HuH-7 (cell line): ENCODE measurements at regions not wholly inside any gene's neighbourhood (a gene's known extent, or its start where the extent isn't known, plus 50 kb on each side); places are given as distances from the start of the nearest gene placed in this dataset.
"Not testable (repeated sequence)": the region's sequence is repeated elsewhere in the genome, so short reads cannot be mapped to it uniquely, and the experiment has no call there.

ENCODE experiments used
- DNase-seq: peaks from one replicate; pipeline ENCODE4 v3.0.0; 2011; ENCODE audit warnings: low spot score

DNA sequence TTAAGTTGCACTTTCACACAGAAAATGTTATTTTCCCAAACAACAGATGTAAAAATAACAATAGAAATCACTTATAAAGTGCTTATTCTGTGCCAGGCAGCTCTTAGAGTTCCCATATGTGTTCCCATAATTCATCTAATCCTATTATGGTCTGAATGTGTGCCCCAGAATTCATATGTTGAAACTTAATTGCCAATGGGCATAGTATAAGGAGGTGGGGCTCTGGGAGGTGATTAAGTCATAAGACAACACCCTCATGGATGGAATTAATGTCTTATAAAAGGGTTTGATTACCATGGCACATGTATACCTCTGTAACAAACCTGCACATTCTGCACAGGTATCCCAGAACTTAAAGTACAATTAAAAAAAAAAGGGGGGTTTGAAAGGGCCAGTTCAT is 92.7 kb downstream of the FZD1 start:
- DNase-seq = no peak

DNA sequence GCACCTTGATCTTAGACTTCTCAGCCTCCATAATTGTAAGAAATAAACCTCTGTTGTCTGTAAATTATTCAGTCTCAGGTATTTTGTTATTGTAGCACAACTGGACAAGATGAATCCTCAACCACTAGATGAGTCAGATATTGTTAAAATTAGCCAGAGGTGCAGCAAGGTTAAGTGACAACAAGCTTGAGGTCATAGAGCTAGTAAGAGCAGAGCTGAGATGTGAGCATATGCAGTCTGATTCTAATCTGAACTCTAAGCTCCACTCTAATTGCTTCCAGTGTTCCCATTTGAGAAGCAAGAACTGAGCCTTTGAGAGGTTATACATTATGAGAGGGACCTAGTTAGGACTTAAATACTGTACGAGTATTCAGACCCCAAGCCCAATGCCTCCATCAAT is 93.1 kb downstream of the FZD1 start:
- no peak for DNase-seq

DNA sequence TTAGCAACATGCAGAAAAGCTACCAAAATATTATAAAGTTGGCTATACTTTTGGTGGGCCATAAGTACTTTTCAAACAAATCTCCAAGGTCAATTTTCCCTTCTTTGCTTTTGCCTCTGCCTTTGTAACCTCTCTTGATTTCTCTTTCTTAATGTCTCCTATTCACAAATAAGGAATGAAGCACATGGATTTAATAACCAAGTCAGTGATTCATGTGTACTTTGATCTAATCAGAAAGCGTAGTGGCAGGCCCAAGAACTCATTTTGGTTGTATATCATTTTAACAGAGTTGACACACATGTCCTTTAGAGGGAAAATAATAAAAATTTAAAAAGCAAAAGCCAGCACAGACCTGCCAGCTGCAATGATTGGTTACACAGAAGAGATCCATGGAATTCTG is 93.7 kb downstream of the FZD1 start:
- no peak for DNase-seq

DNA sequence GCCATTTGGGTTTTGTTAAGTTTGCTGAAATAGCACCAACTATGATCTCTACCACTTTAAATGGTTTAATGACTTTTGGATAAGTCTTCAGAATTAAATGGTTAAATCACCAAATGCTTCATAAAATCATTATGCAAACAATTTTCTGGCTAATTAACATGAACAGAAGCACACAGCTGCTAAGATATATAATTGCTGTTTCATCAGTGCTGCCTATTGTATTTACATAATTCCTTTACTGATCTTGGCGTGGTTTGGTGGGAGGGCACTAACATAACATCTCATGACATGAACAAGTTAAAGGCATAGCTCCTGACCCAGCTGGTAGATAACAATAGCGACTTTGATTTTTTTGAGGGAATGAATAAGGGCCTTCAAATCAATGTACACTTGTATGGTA is 94.1 kb downstream of the FZD1 start:
- DNase-seq = no peak

DNA sequence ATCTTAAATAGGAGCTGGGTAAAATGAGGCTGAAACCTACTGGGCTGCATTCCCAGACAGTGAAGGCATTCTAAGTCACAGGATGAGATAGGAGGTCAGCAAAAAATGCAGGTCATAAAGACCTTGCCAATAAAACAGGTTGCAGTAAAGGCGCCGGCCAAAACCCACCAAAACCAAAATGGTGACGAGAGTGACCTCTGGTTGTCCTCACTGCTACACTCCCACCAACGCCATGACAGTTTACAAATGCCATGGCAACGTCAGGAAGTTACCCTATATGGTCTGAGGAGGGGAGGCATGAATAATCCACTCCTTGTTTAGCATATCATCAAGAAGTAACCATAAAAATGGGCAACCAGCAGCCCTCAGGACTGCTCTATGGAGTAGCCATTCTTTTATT is 100.9 kb downstream of the FZD1 start:
- not testable (repeated sequence) for DNase-seq

DNA sequence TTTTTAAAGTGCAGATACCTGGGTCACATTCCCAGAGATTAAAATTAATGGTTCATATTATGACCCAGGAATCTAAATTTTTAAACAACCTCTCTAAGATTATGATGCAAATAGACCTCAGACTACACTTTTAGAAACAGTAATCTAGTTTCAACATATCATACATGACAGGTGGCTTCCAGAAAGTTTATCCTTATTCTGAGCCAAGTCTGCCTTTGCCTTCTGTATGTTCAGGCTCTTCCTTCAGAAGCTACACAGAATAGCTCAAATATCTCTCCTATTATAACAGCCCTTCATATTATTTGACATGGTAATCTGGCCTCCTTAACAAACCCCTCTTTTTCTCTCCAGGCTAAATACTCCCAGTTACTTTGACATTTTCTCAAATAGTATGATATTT is 101.9 kb downstream of the FZD1 start:
- no peak for DNase-seq

DNA sequence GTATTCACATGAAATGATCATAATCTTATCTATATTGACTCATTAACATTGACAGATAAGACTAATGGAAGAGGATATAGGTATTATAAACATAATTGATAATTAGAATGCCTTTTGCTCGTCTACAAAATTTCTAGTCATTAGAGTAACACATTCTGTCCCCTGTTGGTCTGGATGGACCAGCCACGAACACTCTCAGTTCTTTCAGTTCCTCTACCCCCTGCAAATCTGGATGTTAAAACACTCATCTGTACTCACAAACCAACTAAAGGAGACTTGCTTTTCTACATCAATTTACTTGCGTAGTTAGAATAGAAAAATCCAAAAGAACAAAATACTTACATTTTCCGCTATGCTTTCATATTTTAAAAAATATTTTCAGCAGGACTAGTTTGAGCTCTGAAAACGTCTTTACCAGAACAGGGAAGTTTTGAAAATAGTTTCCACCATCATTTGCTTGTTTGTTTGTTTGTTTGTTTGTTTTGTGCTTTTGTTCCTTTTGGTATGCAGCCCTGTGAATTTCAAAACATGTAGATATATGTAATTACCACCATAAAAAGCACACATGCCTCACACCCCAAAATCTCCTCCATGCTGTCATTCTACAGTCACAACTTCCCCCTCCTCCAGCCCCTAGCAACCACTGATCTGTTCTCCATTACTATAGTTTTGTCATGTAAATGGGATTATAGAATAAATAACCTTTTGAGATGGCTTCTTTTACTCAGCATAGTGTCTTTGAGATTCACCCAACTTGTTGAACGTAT is 103.8 kb downstream of the FZD1 start:
- DNase-seq = no peak

DNA sequence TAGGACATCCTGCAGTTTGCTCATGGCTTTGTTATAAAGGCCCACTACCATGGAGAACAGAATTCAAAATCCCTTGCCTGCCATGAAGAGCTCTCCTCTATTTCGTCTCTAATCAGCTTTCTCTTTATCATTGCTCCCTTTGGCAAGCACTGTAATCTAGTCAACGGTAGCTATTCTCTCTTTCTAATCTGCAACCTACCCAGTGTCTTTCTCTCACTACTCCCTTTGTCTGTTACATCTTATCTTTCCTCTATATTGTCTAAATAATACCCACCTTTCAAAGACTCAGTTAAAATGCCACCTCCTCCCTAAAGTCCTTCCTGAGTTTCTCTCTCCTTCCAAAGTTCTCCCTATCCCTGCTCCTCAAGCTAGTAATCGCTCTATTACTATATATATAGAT is 108.1 kb downstream of the FZD1 start:
- no peak for DNase-seq

DNA sequence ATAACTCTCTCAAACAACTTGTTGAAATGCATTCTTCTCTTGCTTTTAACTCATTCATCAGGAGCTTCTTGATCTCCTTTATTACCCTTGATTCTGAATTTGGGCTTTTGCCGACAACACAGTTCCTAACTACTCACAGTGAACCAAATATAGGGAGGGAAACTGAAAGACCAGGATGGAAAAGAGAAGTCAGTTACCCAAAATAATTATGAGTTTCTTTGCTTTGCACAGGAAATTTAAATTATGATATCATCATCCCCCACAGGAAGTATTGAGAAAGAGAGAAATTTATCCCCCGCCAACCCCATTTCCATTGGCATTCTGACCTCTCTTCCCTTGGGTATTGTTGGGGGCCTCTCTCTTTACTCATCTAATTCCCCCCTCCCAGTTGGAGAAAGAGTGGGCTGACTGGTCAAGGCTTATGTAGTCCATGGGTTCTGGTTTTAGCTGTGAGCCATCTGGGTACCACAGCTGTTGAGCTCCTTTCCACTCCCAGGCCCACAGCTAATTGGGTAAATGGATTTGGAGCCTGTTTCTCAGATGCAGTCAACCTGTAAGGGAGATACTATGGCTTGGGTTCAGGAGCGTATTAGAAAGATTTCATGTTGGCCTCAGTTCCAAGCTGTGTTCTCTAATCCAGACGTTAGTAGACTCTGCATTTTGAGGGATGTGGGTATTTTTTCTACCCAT is 109.0 kb downstream of the FZD1 start:
- no peak for DNase-seq

DNA sequence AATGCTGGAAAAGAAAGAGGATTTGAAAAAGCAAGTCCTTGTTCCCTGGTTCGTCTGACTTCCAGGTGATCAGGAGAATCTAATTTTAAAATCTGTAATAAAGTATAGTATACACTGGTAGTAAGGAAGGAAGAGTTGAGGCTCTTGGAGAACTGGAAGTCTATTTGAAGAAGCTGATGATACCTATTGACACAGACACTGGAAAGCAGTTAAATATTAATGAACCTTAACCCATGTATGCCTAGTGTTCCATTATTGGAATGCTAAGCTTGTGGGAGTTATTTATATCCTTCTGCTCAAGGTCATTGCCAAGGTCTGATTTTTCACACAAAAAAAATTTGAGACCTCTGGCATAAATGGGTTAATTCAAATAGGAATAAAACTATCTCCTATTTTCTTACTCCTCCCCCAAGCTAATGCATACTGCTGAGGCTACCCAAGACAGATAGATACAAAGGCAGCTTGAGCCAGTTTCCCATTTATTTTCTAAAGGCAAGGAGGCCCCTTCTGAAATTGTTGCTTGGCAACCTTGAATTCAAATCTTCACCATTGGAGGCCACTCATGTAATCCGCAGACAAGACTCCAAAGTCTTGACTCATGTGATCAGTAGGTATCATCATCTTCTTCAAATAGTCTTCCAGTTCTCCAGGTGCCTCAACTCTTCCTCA is 110.2 kb downstream of the FZD1 start:
- no peak for DNase-seq

DNA sequence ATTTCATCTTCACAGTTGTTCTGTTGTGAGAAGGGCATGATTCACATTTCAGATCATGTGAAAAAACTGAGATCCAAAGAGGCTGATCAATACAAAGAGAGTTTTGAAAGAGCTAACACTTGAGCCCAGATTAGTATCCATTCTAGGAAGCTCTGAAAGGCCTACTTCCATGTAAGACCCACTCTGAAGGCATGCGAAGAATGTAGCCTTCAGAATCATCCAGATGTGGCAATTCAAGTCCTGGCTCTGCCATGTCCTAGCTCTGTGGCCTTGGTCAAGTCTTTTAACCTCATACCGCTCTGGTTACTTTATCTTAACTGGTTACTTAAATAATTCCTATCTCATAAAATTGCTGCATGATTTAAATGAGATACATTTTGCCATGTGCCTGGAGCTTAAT is 111.1 kb downstream of the FZD1 start:
- DNase-seq = no peak

DNA sequence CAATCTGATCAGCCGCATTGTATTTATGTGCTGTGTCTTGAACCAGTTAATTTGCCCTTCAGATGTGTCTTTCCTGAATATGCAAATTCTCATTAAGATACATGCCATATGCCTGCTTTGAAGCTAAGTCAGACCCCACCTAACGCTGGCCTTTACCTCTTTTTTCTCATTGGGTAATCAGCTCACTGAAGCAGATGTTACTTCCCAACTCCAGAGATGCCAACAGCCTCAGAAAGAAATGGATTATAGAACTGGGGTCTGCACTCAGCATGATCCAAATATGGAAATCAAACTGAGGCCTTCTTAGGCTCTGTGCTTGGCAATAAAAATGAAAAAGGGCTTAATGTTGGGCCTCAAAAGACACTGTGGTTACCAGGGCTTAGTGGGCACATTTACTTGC is 113.9 kb downstream of the FZD1 start:
- no peak for DNase-seq

DNA sequence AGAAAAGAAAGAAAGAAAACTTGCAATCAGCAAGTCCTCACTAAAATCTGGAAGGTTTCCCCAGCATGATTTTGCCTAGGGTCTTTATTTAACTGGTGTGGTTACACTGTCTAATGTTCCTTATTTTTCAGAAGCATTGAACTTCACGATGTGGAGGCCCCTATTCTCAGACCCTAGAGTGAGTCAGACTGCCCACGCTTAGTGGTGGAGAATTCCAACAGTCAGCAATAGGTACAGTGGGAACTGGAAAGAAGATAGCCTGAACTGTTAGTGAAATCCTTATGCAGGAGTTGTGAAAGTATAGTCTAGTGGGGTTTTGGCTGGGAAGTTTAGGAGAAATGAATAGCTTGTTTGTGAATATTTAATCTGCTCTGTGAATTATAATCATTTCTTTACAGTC is 115.0 kb downstream of the FZD1 start:
- DNase-seq = no peak

DNA sequence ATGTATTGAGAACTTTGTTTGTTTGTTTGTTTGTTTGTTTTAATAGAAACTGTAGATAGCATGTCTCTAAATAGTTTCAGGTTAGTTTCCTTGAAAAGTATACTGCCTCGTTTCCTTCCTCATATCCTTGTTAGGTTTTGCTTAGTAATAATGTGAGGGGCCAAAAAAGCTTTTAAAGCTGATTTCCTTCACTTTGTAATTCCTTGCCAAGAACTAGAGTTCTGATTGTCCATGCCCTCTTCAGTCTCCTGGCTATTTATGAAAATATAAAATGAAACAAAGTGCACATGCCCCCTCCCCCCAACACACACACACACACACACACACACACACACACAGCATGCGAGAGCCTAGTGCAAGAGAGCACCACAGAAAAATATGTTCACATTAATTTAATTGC is 115.8 kb downstream of the FZD1 start:
- no peak for DNase-seq

DNA sequence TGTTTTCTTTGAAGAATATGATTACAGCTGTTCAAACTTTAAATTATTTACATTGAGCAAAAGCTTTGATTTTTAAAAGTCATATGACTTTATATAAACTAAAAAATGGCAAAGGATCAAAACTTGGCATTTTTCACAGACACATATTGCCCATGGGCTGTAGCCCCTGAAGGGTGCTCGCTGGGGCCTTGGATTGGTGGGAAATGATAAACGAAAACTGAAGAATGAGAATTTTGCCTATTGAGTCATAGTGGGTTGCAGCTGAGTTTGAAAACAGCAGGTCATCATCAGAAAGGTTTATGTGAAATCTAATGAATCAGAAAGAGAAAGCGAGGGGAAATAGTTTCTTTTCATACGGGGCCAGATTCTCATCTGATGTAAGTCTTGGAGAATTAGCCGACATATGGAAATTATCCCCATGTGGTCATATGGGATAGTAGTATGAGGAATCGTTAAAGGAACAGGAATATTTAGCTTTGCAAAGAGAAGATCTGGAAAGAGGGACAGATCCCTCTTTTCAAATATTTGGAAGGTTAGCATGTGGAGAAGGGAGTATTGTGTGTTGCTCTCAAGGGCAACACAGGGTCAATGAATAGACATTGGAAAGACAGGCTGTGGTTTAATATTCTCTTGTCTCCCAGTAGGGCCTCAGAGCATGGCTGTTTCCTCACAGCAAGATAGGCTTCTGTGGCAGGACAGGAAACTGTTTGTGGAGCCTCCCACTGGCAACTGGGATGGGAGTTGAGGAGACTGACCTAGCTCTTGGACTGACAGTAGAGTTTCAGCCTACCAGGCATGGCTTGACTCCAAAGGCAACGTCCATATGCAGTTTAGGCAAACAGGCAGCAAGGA is 119.0 kb downstream of the FZD1 start:
- no peak for DNase-seq

DNA sequence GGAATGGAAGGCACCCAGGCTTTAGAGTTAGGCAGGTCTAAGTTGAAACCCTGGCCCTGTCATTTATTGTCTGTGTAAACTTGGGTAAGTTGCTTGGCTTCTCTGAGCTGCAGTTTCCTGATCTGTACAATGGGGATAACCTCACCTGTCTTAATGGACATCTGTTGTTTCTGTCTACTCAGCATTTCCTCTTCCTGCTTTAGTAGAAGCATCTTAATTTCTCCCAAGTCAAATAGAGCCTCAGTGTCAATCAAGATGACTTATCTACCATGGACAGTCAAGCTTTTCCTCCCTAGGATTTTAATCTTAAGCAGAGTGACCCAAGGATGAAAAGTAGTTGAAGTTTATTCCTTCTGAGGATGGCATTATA is 119.7 kb downstream of the FZD1 start:
- no peak for DNase-seq

DNA sequence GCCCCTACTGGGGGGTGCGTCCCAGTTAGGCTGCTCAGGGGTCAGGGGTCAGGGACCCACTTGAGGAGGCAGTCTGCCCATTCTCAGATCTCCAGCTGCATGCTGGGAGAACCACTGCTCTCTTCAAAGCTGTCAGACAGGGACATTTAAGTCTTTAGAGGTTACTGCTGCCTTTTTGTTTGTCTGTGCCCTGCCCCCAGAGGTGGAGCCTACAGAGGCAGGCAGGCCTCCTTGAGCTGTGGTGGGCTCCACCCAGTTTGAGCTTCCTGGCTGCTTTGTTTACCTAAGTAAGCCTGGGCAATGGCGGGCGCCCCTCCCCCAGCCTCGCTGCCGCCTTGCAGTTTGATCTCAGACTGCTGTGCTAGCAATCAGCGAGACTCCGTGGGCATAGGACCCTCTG is 130.5 kb downstream of the FZD1 start:
- DNase-seq = not testable (repeated sequence)

DNA sequence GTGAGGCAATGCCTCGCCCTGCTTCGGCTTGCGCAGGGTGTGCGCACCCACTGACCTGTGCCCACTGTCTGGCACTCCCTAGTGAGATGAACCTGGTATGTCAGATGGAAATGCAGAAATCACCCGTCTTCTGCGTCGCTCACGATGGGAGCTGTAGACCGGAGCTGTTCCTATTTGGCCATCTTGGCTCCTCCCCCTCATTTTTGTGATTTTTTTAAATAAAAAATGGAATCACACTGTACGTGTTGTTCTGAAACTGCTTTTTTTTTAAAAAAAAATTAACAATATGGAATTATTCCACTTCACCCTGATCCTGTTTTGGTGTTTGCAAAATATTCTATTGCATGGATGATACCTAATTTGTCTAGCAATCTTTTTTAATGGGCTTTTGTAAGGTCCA is 131.1 kb downstream of the FZD1 start:
- DNase-seq = not testable (repeated sequence)

DNA sequence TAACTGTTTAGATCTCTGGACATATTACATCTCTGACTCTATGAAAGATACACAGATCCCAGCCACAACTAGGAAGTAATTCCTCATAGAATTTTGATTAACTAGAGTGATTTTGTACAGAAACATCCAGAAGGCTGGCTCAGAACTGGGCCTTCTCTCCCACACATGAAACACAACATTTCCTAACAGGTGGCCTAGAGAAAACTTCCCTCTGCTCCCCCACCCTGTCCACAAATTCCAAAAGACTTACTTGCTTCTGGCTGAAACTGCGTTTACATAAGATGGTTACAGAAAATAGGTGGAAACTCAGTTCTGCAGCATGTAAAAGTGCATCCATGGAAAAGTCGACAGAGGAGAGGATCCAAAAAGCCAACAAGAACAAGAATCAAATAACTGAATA is 132.9 kb downstream of the FZD1 start:
- no peak for DNase-seq

DNA sequence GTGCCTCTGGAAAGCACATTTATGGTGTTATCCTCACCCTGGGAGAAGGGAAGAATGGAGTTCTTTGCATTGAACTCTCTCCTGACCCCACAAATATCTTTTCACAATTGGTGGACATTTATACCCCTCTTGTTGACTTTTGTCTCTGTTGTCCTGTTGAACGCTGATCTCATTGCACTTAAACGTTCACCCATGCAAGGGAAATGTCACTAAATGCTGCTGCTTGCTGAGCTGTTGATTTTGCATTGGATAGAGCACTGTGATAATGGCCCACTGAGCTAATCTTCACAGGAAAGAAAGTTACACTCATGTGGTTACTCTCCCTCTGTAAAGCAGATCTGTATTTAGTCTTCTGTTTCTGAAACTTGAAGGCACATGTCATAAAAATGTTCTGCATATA is 133.4 kb downstream of the FZD1 start:
- DNase-seq = peak; percentile 12

DNA sequence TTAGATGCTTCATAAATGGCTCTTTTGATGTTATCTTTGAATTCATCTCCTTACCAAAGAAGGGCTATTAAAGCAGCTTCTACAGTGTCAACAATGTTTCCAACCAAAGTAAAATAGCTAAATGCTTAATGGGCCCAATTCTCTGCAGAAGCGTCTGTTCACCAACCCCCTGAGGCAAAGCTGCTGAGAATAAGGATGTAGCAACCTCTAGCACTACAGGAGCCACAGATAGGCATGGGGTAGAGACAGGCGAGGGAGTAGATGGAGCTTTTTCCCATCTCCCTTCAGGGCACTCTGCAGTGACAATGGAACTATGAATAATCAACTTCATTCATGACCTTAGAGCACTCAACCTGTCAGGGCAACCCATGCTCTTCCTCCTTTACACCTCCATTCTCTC is 134.1 kb downstream of the FZD1 start:
- no peak for DNase-seq

DNA sequence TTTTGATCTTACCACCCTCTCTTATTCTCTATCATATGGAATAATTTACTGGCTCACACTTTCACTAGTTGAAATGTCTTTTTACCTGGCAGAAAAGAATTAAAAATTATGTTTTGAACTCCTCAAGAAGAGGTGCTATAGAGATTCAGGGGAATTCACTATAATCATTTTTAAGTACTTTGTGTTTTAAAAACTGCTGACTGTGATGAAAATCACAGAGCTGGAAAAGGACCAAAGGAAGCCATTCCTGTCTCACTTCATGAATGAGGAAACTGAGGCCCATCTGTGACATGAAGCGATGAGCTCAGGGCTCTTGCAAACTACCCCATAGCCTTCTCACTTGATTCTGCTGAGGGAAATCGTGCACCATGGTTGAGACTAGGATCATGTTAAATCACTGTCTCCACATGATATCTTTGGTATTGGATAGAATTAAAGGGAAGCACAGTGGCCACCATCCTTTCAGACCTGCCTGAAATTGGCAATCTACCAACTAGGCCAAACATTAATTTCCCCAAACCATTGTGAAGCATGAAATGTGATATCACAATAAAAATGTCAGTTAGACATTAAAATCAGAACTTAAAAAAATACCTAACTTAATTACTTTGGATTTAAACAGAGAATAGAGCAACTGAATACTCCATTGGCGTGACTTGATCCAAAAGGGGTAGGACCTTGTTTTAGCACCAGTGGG is 141.0 kb downstream of the FZD1 start:
- DNase-seq = no peak
